HG03135 (cell line): ENCODE measurements at regions not wholly inside any gene's neighbourhood (a gene's known extent, or its start where the extent isn't known, plus 50 kb on each side); places are given as distances from the start of the nearest gene placed in this dataset.

Experiments
- ATAC-seq: cut with Tn5 transposase; IDR thresholded peaks from one replicate; pipeline ENCODE4 v1.9.1; 2021; ENCODE audit warnings: mild to moderate bottlenecking, moderate library complexity; ENCODE audit not compliant: unreplicated experiment

- no peak for ATAC-seq
Measured at GRCh38 chr14:85102591-85102990, 427.4 kb upstream of the FLRT2 start.

DNA sequence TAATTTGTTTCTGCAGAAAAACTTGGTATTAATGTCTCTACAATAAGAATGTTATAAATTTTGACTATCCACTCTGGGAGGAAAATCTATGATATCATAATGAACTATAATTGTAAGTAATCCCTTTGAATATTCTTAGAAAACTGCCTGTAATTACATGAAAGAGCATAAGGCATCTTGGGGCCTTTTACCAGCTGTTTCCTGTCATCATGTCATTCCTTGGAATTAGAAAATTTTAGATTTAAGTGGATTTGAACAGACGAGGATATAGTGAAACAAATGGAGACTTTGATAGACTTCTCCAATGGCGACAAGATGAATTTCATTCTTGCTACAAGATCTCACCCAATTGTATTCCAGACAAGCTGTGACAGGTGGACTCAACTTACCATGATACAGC lies 423.4 kb upstream of the FLRT2 start:
- ATAC-seq, result no peak

DNA sequence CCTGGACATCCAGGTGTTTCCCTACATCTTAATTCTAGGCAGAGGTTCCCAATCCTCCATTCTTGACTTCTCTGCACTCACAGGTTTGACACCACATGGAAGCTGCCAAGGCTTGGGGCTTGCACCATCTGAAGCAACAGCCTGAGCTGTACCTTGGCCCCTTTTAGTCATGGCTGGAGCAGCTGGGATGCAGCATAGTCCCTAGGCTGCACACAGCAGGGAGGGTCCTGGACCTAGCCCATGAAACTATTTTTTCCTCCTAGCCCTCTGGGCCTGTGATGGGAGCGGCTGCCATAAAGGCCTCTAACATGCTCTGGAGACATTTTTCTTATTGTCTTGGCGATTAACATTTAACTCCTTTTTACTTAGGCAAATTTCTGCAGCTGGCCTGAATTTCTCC lies 417.2 kb upstream of the FLRT2 start:
- ATAC-seq, result no peak

GRCh38 chr14:85115921-85116320 lies 414.0 kb upstream of the FLRT2 start:
- no peak for ATAC-seq

DNA sequence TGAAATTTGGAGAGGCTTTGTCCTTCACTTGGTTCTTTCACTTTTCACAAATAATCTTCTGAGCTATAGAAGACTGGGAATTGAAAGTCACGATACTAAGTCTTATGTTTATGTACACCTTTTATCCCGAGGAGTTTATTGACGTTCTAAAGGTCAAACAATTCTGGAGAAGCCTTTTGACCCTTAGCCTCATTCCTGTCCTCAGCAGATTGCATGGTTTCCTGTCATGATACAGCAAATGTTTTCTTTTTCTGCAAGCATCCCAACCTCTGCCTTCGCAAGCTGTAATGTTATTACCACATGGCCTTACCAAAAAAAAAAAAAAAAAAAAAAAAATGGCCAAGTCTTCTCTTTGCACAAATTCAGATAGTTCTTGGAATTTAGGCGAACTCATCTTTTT lies 411.7 kb upstream of the FLRT2 start:
- no peak for ATAC-seq

DNA sequence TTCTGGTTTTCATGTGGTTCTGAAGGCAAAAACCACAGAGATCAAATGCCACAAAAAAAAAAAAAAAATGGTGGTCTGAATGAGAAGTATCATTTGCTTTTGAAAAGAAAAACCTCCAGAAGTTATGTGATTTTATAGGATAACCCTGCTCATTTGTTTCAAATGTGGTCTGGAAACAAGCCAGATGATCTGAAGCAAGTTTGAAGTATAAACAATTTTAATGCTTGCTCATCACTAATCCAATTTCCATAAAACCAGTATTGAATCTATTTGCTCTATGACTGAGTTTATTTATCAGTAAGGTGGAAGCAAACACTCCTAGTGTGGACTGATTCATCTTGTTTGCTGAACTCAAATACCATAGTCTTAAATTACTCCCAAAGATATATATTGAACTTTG lies 407.3 kb upstream of the FLRT2 start:
- ATAC-seq, result no peak

DNA sequence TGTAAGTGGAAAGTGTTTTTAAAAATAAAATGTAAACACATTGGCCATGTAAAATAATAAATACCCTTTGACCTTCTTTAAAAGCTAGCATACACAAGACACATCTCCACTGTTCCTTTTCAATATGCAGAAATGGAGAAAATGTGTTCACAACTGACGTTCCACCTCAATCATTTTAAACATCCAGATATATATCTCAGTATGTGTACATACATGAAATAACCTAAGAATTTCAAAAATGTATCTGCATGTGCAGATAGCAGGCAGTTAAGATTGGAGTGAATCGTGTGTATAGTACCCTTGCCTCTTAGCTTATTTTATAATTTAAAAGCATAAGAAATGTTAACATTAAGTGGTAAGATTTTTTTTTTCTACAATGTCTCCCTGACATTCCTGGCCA lies 406.2 kb upstream of the FLRT2 start:
- ATAC-seq, result no peak

DNA sequence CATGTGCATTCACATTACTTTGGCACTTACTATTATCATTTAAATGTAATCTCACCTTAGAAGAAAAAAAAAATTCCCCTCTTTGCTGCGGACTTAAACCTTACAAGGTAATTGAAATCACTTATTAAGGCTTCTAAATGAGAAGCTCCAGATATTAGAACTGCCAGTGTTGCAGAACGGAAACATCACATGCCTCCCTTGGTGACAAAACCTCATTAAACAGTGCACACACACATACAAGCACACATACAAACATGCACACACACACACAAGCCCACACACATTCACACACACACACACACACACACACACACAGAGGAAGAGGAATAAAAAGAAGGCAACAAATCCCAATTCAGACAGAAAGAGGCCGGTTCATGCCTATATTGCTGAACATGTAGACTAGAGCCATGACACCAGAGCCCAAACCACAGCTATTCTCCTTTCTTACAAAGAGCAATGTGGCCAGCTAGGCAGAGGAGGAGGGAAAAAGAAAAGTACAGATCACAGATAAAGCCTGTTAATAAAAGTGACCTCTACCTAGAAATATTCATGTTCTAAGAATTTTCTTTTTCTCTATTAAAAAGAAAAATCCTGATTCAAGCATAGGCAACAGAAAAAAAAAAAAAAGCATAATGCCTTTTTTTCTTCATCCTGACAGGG lies 405.2 kb upstream of the FLRT2 start:
- ATAC-seq, result no peak

DNA sequence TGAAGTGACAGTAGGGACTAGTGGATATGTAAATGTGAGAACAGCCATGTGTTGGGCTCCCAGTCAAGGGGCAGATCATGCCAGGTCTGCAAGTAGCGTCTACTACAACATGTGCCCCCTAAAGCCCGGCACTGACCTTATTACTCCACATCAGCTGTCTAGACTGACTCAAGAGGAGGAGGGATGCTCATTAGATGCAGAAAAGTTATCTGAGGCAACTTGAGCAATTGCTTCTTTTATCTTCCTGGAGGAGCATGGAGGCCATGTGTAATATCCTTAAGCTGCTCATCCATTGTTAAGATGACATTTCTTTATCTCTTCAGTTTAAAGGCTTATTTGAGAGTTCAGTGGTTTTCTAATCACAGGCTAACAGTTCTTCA lies 404.7 kb upstream of the FLRT2 start:
- no peak for ATAC-seq

GRCh38 chr14:85129921-85130320 lies 400.0 kb upstream of the FLRT2 start:
- no peak for ATAC-seq

DNA sequence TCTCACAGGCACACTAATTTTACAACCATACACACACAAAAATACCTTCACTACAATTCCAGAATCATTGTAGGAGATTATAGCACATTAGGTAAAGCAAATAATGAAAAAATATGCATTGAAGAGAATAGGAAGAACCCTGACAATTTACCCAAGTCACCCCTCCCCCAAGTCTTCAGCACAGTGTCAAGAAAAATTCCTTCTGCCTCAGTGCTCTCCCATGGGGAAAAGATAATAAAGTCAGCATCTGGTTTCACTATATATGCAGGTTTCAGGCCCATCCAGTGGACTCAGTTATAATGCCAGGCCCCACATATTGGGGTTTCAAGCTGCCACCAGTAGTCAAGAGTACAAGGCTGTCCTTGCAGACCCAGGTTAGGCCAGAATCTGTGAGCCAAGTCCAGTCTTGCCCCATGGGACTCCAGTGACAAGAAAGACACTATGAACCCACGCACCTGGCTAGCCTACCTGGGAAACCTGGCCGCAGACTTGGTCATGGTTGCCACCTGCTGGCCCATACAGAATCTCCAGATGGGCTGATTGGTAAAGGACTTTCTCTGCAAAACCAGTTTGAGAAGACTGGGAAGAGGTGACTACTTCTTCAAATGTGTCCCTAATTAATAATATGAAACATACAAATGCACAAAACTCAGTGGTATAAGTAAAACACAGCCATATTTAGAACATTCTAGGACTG lies 398.6 kb upstream of the FLRT2 start:
- no peak for ATAC-seq

- no peak for ATAC-seq
Measured at GRCh38 chr14:85142982-85143381, 387.0 kb upstream of the FLRT2 start.

DNA sequence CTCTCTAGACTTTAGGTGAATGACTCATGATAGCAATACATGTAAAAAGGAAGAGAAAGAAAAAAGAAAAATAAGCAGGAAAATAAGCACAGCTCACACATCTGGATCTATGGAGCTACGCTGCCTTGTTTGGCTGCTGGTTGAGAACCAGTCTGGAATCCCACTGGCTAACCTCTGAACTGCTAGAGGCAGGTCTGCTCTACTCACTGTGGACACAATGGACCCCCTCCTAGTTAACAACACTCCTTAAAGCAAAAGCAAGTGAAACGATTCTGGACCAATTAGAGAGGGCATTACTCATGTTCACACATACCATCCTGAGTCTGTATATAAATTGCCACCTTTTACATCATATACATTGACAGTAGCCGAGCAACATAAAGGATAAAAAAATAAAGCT lies 383.2 kb upstream of the FLRT2 start:
- no peak for ATAC-seq

GRCh38 chr14:85150166-85150565 lies 379.8 kb upstream of the FLRT2 start:
- no peak for ATAC-seq

- ATAC-seq, result no peak
Measured at GRCh38 chr14:85154714-85155113, 375.2 kb upstream of the FLRT2 start.

- no peak for ATAC-seq
Measured at GRCh38 chr14:85156319-85156718, 373.6 kb upstream of the FLRT2 start.

- ATAC-seq, result no peak
Measured at GRCh38 chr14:85159726-85160125, 370.2 kb upstream of the FLRT2 start.

DNA sequence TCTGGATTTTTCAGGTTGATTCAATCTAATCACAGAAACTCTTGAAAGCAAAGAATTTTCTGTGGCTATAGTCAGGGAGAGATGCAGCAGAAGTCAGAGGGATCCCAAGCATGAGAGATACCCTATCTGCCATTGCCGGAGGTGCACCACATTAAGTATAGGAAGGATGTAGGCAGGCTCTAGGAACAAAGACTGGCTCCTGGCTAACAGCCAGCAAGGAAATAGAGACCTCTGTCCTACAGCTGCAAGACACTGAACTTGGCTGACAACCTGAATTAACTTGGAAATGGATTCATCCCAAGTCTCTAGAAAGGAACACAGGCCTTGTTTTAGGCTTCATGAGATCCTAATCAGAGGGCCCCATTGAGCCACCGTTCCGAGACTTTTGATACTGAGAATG lies 364.9 kb upstream of the FLRT2 start:
- ATAC-seq, result no peak

DNA sequence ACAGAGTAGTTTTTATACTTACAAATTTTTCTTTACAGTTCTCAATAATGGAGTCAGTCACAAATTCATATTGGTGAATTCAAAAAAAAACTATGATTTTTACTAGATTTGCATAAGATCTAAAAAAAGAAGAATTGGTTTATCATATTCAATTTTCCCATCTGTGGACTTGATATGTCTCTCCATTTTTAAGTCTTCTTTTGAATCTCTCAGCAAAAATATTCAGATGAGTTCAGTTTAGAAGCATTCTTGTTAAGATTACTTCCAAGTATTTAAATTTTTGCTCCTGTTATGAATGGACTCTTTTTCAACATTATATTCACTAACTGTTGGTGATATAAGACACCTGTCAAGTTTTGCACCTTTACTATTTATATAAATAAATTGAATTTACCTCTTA lies 360.6 kb upstream of the FLRT2 start:
- ATAC-seq, result no peak

- ATAC-seq, result no peak
Measured at GRCh38 chr14:85172290-85172689, 357.7 kb upstream of the FLRT2 start.

DNA sequence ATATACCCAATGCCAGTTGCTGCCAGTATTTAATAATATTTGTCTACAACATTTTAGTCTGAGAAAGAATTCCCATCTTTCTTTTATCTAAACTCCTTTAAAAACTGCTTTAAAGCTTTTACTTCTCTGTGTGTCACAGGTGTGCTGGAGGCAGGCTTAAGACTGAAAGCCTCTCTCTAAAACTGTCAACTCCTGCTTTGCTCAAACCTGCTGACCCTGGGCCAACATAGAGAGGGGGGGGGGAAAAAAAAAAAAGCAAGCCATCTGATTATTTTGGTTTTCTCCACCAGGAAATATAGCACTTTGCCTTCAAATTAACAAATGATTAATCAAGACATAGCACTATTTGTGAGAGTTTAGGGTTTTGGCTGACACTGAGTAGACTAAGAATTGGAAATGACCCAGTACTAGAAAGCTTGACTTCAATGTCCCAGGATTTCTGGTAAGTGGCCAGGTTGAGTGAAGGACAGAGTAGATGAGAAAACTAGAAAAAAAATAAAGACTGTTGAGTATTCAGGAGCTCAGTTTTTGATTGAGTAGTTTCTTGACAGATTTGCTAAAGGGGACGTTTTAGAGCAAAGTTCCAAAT lies 357.0 kb upstream of the FLRT2 start:
- ATAC-seq, result no peak

DNA sequence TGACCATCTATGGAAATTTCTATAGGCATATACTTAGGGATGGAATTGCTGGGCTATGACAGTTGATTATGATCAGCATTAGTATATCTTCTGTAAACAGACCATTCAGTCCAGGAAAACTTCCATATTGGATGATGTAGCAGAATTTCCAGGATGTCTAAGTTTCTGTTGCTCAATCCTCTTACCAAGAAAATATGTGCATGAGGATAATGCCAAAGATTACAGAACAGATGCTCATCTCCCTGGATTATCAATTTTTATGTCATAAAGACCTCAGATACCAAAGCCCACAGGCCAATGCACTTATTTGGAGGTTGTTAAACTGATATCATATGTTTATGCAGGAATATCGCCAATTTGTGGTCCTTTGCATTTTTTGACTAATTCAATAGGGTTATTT lies 354.4 kb upstream of the FLRT2 start:
- ATAC-seq, result no peak

DNA sequence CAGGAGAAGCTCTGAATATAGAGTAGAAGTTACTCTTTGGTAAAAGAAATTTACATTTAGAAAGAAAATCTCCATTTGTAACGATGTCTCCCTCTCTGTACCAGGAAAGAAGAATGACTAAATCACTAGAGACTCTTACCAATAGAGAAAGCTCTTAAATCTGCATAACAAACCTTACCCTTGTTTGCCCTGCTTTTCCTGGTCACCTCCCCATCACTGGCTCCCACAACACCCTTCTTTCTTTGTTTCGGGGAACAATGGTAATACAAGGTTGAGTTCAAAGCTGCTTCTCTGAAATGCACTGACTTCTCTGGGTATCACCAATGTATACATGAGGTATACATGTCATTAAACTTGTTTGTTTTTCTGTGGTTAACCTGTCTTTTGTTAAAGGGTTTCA lies 351.1 kb upstream of the FLRT2 start:
- ATAC-seq, result no peak
